GM19328 (cell line): ENCODE measurements at regions not wholly inside any gene's neighbourhood (a gene's known extent, or its start where the extent isn't known, plus 50 kb on each side); places are given as distances from the start of the nearest gene placed in this dataset.
"Not testable (repeated sequence)": the region's sequence is repeated elsewhere in the genome, so short reads cannot be mapped to it uniquely, and the experiment has no call there.

Experiments
- ATAC-seq: cut with Tn5 transposase; IDR thresholded peaks from one replicate; pipeline ENCODE4 v1.9.1; 2021; ENCODE audit warnings: mild to moderate bottlenecking, moderate library complexity; ENCODE audit not compliant: unreplicated experiment

- ATAC-seq = no peak
Observed at GRCh38 chrX:120719622-120720021, 89.8 kb upstream of the C1GALT1C1 start.

GRCh38 chrX:120718969-120719368 lies 89.1 kb upstream of the C1GALT1C1 start:
- ATAC-seq = no peak

- not testable (repeated sequence) for ATAC-seq
Observed at GRCh38 chrX:120702337-120702736, 72.5 kb upstream of the C1GALT1C1 start.

- ATAC-seq = no peak
Observed at GRCh38 chrX:120697053-120697452, 67.2 kb upstream of the C1GALT1C1 start.

GRCh38 chrX:120692319-120692718 lies 62.5 kb upstream of the C1GALT1C1 start:
- ATAC-seq = no peak

- ATAC-seq = no peak
Observed at GRCh38 chrX:120690941-120691340, 61.1 kb upstream of the C1GALT1C1 start.

GRCh38 chrX:120690344-120690743 lies 60.5 kb upstream of the C1GALT1C1 start:
- ATAC-seq = no peak

GRCh38 chrX:120680090-120680489 lies 50.2 kb upstream of the C1GALT1C1 start:
- no peak for ATAC-seq
